GM18498 (cell line): ENCODE measurements at regions not wholly inside any gene's neighbourhood (a gene's known extent, or its start where the extent isn't known, plus 50 kb on each side); places are given as distances from the start of the nearest gene placed in this dataset.

Experiments
- ATAC-seq: cut with Tn5 transposase; IDR thresholded peaks from one replicate; pipeline ENCODE4 v1.9.1; 2021; ENCODE audit warnings: mild to moderate bottlenecking, moderate library complexity; ENCODE audit not compliant: unreplicated experiment

GRCh38 chrX:38886112-38886511 lies 84.9 kb downstream of the MID1IP1 start:
- no peak for ATAC-seq

GRCh38 chrX:38887222-38887621 lies 86.0 kb downstream of the MID1IP1 start:
- ATAC-seq = no peak

- ATAC-seq = no peak
Measured at GRCh38 chrX:38890326-38890725, 89.1 kb downstream of the MID1IP1 start.

- no peak for ATAC-seq
Measured at GRCh38 chrX:38890963-38891362, 89.7 kb downstream of the MID1IP1 start.

- ATAC-seq = peak; percentile 83
Measured at GRCh38 chrX:38891641-38892413, 90.6 kb downstream of the MID1IP1 start.

- ATAC-seq = no peak
Measured at GRCh38 chrX:38893441-38893840, 92.2 kb downstream of the MID1IP1 start.

GRCh38 chrX:38895775-38896174 lies 94.5 kb downstream of the MID1IP1 start:
- ATAC-seq = no peak

- peak; percentile 57 for ATAC-seq
Measured at GRCh38 chrX:38896724-38897298, 95.6 kb downstream of the MID1IP1 start.

- ATAC-seq = no peak
Measured at GRCh38 chrX:38898261-38898660, 97.0 kb downstream of the MID1IP1 start.

GRCh38 chrX:38899650-38900049 lies 98.4 kb downstream of the MID1IP1 start:
- no peak for ATAC-seq

- no peak for ATAC-seq
Measured at GRCh38 chrX:38900719-38901118, 99.5 kb downstream of the MID1IP1 start.

- ATAC-seq = no peak
Measured at GRCh38 chrX:38902972-38903492, 101.8 kb downstream of the MID1IP1 start.

GRCh38 chrX:38916801-38917200 lies 115.5 kb downstream of the MID1IP1 start:
- no peak for ATAC-seq

- ATAC-seq = no peak
Measured at GRCh38 chrX:38917954-38918353, 116.7 kb downstream of the MID1IP1 start.

GRCh38 chrX:38919202-38919601 lies 117.9 kb downstream of the MID1IP1 start:
- peak; percentile 60 for ATAC-seq

- no peak for ATAC-seq
Measured at GRCh38 chrX:38919853-38920528, 118.7 kb downstream of the MID1IP1 start.

- peak; percentile 51 for ATAC-seq
Measured at GRCh38 chrX:38923451-38923969, 122.3 kb downstream of the MID1IP1 start.

- no peak for ATAC-seq
Measured at GRCh38 chrX:38927592-38927991, 126.3 kb downstream of the MID1IP1 start.

GRCh38 chrX:38929966-38930421 lies 128.7 kb downstream of the MID1IP1 start:
- no peak for ATAC-seq

GRCh38 chrX:38930474-38930873 lies 129.2 kb downstream of the MID1IP1 start:
- ATAC-seq = no peak

GRCh38 chrX:38935561-38935960 lies 134.3 kb downstream of the MID1IP1 start:
- ATAC-seq = no peak
